GF-D8 (cell line): ENCODE measurements at regions not wholly inside any gene's neighbourhood (a gene's known extent, or its start where the extent isn't known, plus 50 kb on each side); places are given as distances from the start of the nearest gene placed in this dataset.
"Not testable (repeated sequence)": the region's sequence is repeated elsewhere in the genome, so short reads cannot be mapped to it uniquely, and the experiment has no call there.

Source experiments
- DNase-seq: peaks from one replicate; lab custom pipeline; 2025; lab: John Stamatoyannopoulos, UW

DNA sequence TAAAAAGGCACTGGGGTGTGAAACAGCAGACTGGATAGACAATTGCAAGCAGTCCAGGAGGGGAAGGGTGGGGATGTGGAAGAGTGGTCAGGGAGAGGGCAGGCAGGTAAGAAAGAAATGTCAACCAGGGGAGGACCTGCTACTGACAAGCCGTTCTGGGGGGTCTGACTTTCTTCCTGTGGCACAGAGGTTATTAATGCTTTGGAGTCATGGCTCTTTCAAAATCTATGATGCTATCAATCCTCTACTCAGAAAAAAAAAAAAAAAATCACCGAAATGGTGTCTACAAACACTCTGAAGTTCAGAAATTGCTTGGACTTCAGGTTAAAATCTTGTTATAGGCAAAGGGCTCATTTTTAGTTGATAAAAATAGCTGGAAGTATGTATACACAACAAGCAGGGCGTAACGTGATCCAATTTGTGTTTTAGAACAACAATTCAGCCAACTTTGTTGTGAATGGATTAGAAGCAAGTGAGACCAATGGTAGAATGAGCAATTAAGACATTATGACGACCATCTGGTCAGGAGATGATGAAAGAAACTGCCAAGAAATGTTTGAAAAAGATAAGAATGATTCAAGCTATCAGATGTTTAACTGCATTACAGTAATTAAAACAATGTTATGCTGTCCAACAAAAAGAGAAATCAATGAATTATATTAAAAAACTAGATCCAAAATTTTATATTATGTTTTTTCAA, 255.2 kb downstream of the DEPDC1B start:
- peak; percentile 35 for DNase-seq

DNA sequence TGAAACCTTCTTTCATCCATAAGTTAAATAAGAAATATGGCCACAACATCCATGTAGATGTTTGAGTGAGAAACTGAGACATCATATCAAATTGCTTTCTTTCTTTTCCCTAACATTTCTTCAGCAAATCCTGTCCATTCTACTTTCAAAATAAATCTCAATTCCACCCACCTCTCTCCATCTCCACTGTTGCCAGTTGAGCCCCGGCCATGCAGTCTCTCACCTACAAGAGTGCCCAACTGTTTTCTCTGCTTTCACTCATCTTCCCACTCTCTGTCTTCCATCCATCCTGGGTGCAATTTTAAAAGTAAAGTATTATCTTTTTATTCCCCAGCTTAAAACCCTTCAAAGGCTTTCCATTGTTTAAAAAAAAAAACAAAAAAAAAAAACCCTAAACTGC, 260.4 kb downstream of the DEPDC1B start:
- DNase-seq: no peak

DNA sequence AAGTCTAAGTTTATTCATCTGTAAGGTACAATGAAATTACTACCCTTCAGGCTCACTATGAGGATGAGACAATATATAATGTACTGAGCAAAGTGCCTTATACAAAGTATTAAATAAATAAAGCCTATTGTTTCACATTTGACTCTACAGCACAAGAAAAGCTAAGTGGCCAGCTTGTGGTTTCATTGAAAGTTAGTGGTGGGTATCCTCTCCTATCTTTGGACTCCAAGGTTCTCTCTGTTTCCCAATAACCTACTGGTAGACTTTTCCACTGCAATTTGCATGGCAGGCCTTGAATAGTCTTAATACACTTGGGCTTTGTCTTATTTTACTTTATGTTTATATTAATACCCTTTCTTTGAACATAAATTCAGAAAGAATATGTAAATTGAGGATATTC, 262.7 kb downstream of the DEPDC1B start:
- DNase-seq: no peak

- DNase-seq: no peak
These were observed 263.4 kb downstream of the DEPDC1B start for GRCh38 chr5:60436518-60436917.

DNA sequence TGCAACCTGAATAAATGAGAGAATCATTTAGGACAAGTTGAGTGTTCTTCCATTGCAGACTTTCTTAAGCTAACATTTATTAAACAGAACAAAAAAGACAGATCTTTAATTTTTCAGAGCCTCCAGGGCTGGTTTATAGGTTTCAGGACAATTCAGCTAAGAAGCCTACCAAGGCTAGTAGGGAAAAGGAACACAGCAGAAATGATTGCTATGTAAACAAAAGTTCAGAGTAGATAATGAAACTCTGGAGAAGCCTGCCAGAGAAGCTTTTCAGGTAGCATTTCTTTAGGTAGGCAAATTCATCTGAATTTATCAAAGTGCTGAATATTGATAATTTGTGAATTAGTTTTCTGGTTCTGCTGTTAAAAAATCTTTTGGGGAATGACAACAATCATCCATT, 264.2 kb downstream of the DEPDC1B start:
- no peak for DNase-seq

DNA sequence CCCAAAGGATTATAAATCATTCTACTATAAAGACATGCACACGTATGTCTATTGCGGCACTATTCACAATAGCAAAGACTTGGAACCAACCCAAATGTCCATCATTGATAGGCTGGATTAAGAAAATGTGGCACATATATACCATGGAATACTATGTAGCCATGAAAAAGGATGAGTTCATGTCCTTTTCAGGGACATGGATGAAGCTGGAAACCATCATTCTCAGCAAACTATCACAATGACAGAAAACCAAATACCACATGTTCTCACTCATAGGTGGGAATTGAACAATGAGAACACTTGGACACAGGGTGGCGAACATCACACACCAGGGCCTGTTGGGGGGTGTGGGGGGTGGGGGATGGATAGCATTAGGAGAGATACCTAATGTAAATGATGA, 273.8 kb downstream of the DEPDC1B start:
- not testable (repeated sequence) for DNase-seq

DNA sequence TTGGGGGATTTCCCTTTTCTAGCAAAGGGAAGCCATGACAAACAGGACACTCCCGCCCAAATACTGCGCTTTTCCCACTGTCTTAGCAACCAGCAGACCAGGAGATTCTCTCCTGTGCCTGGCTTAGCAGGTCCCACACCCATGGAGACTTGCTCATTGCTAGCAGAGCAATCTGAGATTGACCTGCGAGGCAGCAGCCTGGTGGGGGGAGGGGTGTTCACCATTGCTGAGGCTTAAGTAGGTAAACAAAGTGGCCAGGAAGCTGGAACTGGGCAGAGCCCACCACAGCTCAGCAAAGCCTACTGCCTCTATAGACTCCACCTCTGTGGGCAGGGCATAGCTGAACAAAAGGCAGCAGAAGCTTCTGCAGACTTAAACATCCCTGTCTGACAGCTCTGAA, 279.2 kb downstream of the DEPDC1B start:
- not testable (repeated sequence) for DNase-seq

DNA sequence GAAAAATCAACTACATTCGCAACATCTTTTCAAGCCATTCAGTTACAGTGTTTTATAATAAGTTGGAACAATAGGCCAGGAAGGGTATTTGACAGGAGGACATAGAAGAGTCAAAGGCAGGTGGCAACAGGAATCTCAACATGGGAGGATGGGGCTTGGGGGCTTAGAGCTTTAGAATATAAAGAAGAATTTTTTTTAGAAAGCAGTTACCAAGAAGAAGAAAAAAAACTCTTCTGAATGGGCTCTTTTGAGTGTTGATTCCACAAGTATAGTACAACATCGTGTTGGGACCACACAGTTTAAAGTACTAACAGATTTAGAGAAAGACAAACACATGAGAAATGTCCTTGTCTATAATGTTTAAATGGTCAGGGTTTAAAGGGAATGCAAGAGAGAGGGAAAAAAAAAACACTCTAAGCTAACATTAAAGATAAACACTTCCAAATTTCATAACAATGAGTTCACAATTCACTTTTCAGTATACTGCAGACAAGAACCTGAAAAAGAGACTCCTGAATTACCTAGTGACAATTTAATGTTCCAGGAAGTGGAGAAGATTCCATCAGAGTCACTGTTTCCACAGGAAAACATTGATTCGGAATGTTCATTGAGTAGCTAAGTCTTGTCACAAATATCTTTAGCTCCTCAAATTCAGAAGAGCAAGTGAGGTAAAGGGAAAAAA, 282.3 kb downstream of the DEPDC1B start:
- DNase-seq: no peak

DNA sequence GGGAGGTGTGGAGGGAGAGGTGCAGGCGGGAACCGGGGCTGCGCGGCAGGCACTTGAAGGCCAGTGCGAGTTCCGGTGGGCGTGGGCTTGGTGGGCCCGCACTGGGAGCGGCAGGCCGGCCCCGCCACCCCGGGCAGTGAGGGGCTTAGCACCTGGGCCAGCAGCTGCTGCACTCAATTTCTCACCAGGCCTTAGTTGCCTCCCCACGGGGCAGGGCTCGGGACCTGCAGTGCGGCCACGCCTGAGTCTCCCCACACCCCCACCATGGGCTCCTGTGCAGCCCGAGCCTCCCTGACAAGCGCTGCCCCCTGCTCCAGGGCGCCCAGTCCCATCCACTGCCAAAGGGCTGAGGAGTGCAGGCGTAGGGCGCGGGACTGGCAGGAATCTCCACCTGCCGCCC, 284.5 kb downstream of the DEPDC1B start:
- no peak for DNase-seq

- no peak for DNase-seq
These were observed 289.5 kb downstream of the DEPDC1B start for GRCh38 chr5:60410427-60410826.

DNA sequence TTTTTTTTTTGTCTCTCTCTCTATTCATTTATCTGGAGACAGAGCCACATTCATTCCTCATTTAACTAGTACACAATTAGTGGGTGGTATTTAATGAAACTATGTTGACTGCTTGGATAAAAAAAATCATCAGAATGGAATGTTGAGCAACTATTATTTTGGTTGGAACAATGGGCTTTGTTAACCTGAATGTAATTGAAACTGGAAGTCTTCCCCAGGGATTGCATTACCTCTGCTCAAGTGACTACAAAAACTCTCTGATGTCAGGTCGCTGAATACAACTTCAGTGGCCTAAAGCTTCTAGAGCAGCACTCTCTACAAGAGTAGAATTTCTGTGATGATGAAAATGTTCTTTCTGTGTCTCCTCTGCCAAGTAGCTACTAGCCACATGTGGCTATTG, 295.8 kb downstream of the DEPDC1B start:
- DNase-seq: no peak

DNA sequence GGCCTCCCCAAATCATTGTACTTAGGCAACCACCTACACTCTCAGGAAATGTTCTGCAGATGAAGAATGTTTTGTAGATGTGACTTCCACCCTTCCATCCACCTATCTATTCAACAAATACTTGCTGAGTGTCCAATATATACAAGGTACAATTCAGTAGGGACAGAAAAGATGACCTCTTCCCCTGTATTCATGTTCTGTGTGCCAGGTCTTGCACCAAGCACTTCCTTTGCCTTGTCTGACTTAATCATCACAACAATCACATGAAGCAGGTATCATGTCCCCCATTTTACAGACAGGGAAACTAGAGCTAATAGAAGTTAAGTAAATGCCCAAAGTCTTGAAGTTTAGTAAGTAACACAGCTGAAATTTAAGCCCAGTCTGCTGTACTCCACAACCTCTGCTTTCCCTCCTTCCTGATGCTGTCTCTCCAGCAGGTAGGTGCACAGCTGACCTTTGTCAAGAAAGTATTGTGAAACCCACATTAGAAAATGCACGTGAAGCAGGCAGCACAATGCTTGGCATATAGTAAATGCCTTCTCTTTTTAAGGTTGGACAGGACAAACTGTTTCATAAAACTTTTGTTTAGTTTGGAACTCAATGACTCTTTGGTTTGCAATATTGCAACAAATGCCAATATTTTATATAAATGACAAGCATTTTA, 296.5 kb downstream of the DEPDC1B start:
- no peak for DNase-seq

DNA sequence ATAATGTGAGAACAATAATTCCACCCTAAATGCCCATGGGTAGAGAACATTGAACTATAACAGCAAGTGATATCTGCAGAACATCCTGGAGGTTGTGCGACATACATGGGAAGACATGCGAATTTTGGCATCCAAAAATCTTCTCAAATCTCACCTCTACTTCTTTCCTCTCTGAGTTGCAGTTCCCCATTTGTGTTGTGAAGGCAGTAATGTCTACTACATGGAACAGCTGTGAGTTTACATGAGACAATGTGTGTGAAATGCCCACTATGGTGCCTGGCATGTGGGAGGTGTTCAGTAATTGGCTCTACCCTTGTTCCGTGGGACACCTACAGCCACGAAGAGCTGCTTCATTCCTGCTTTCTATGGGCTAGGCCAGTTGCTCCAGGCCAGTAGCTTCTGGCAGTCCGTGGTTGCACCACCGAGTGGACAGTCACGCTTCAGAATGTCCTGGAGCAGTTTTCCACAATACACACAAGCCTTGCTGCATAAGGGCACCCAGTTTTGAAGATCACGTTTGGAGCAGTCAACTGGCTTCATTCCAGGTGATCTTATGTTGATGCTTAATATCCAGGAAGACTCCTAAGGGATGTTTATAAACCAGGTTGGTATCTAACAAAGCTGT, 297.7 kb downstream of the DEPDC1B start:
- no peak for DNase-seq

- DNase-seq: no peak
These were observed 298.4 kb downstream of the DEPDC1B start for GRCh38 chr5:60401526-60401925.

DNA sequence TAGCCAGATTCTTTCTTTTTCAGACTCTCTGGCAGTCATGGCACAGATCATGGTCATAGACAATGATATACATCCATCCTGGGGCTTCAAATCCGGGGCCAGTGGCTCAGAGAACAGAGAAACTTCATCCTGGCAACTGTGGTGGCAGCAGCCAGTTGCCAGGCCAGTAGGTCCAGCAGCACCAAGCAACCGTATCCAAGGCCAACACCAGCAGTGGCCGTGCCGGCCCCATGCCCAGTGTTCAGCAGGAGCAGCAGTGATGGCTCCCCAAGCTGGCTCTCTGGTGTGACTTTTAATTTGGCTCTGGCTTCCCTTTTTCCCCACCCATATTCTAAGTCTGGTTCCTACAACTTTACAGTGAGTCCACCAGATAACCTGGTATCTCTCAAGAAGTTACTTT, 300.5 kb downstream of the DEPDC1B start:
- DNase-seq: no peak

DNA sequence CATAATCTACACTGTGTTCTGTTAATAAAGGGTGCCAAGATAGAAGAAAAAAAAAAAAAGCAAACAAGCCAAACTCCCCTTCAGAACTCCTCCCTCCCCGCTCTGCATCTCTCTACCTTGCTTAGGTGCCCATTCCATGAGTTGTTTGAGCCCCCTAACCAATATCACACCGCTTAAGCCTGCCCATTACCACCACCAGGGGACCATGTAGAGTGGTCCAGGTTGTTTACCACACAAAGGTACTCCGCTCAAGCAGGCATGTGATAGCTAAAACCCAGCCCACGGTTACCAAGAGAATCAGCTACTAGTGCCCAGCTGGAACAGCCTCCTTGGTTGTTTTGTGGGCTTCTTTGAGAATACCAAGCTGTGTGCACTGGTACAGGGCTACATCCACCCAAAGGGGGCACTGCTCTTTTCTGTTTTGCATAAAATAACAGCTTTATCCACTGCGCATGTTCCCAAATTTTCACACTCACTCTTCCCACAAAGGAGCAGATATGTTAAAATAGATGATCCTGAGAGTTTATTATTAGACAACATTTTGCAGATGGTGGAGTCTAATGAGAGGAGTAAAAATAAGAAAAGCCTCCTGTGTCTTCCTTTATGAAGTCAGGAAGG, 304.1 kb downstream of the DEPDC1B start:
- no peak for DNase-seq

- DNase-seq: no peak
These were observed 312.9 kb downstream of the DEPDC1B start for GRCh38 chr5:60387051-60387440.

GRCh38 chr5:60386436-60387050, 313.4 kb downstream of the DEPDC1B start:
- no peak for DNase-seq

GRCh38 chr5:60382716-60383115, 317.2 kb downstream of the DEPDC1B start:
- peak; percentile 13 for DNase-seq

DNA sequence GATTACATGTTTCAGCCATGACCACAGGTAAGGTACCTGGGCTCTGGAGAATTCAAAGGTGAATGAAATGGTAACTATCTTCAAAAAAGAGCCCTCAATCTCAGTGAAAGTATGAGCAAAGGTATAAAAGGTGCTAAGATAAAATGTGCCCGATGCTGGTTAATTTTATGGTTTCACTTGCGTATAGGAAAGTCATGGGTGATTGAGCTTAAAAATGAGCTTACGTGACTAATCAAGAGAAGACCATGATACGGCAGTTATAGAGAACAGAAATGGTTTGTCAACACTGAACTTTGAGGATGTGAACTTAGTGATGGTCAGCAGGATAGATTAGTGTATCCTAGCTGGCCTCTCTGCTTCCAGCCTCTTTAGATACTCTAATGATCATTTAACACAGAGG, 320.1 kb downstream of the DEPDC1B start:
- DNase-seq: no peak

GRCh38 chr5:60377826-60378225, 322.1 kb downstream of the DEPDC1B start:
- no peak for DNase-seq

DNA sequence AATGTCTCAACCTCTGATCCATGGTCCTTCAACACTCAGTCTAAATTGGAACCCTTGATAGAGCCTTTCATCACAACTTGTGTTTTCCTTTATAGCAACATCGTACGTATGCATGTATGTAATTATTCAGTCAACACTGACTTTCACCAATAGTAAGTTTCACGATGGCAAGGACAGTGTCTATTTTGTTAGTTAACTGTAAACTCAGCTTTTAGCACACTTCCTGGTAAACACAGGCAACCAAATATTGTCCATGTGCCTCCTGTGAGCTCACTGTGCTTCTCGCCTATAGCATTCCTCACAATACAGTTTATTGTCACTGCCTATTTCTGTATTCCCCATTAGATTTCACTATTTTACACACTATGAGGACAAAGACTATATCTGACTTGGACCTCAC, 323.1 kb downstream of the DEPDC1B start:
- DNase-seq: no peak
